HG03108 (cell line): ENCODE measurements at regions not wholly inside any gene's neighbourhood (a gene's known extent, or its start where the extent isn't known, plus 50 kb on each side); places are given as distances from the start of the nearest gene placed in this dataset.
"Not testable (repeated sequence)": the region's sequence is repeated elsewhere in the genome, so short reads cannot be mapped to it uniquely, and the experiment has no call there.

Experiments used
- ATAC-seq: cut with Tn5 transposase; IDR thresholded peaks from one replicate; pipeline ENCODE4 v1.9.1; 2021; ENCODE audit warnings: moderate library complexity; ENCODE audit not compliant: unreplicated experiment

GRCh38 chr6:21741221-21742109, 147.9 kb downstream of the SOX4 start:
- ATAC-seq = no peak

GRCh38 chr6:21742238-21742660, 148.7 kb downstream of the SOX4 start:
- ATAC-seq = no peak

GRCh38 chr6:21744331-21744730, 150.8 kb downstream of the SOX4 start:
- ATAC-seq = no peak

GRCh38 chr6:21745543-21746337, 152.2 kb downstream of the SOX4 start:
- ATAC-seq = no peak

GRCh38 chr6:21747441-21747840, 153.9 kb downstream of the SOX4 start:
- no peak for ATAC-seq

- ATAC-seq = no peak
Measured at GRCh38 chr6:21748343-21749056, 154.9 kb downstream of the SOX4 start.

GRCh38 chr6:21749754-21750153, 156.2 kb downstream of the SOX4 start:
- no peak for ATAC-seq

- ATAC-seq = no peak
Measured at GRCh38 chr6:21750575-21750974, 157.0 kb downstream of the SOX4 start.

- no peak for ATAC-seq
Measured at GRCh38 chr6:21751608-21752007, 158.1 kb downstream of the SOX4 start.

GRCh38 chr6:21752054-21752811, 158.7 kb downstream of the SOX4 start:
- ATAC-seq = no peak

- no peak for ATAC-seq
Measured at GRCh38 chr6:21753241-21754108, 159.9 kb downstream of the SOX4 start.

- ATAC-seq = no peak
Measured at GRCh38 chr6:21754891-21755290, 161.3 kb downstream of the SOX4 start.

- no peak for ATAC-seq
Measured at GRCh38 chr6:21756487-21756886, 162.9 kb downstream of the SOX4 start.

GRCh38 chr6:21757392-21757791, 163.8 kb downstream of the SOX4 start:
- not testable (repeated sequence) for ATAC-seq

GRCh38 chr6:21759721-21760120, 166.2 kb downstream of the SOX4 start:
- ATAC-seq = no peak

- not testable (repeated sequence) for ATAC-seq
Measured at GRCh38 chr6:21761053-21761730, 167.6 kb downstream of the SOX4 start.

- ATAC-seq = no peak
Measured at GRCh38 chr6:21764989-21765388, 171.4 kb downstream of the SOX4 start.

GRCh38 chr6:21767891-21768648, 174.5 kb downstream of the SOX4 start:
- no peak for ATAC-seq
